Activated T-helper 9 cell treated with anti-CD3 and anti-CD28 coated beads, Interleukin-2, amount 50 U/mL, for 16 hours (primary cell): ENCODE measurements at regions not wholly inside any gene's neighbourhood (a gene's known extent, or its start where the extent isn't known, plus 50 kb on each side); places are given as distances from the start of the nearest gene placed in this dataset.
"Not testable (repeated sequence)": the region's sequence is repeated elsewhere in the genome, so short reads cannot be mapped to it uniquely, and the experiment has no call there.

ENCODE experiments used
- DNase-seq: peaks from one replicate; pipeline ENCODE4 v3.0.0-alpha.2; 2020; ENCODE audit warnings: low read depth

GRCh38 chr2:147603876-147604275 is 241.0 kb upstream of the ACVR2A start:
- no peak for DNase-seq

GRCh38 chr2:147603447-147603846 is 241.4 kb upstream of the ACVR2A start:
- no peak for DNase-seq

- no peak for DNase-seq
Observed at GRCh38 chr2:147600646-147601045, 244.2 kb upstream of the ACVR2A start.

- no peak for DNase-seq
Observed at GRCh38 chr2:147600223-147600622, 244.6 kb upstream of the ACVR2A start.

GRCh38 chr2:147595200-147595599 is 249.6 kb upstream of the ACVR2A start:
- DNase-seq: no peak

- no peak for DNase-seq
Observed at GRCh38 chr2:147594038-147594437, 250.8 kb upstream of the ACVR2A start.

- not testable (repeated sequence) for DNase-seq
Observed at GRCh38 chr2:147592784-147593183, 252.0 kb upstream of the ACVR2A start.

- no peak for DNase-seq
Observed at GRCh38 chr2:147589127-147589526, 255.7 kb upstream of the ACVR2A start.

- no peak for DNase-seq
Observed at GRCh38 chr2:147588191-147588590, 256.6 kb upstream of the ACVR2A start.

GRCh38 chr2:147578529-147578928 is 266.3 kb upstream of the ACVR2A start:
- no peak for DNase-seq

- no peak for DNase-seq
Observed at GRCh38 chr2:147577998-147578380, 266.8 kb upstream of the ACVR2A start.

- no peak for DNase-seq
Observed at GRCh38 chr2:147577323-147577997, 267.4 kb upstream of the ACVR2A start.

GRCh38 chr2:147575106-147575505 is 269.7 kb upstream of the ACVR2A start:
- no peak for DNase-seq

GRCh38 chr2:147572622-147573021 is 272.2 kb upstream of the ACVR2A start:
- DNase-seq: no peak

GRCh38 chr2:147569426-147569825 is 275.4 kb upstream of the ACVR2A start:
- no peak for DNase-seq

GRCh38 chr2:147568109-147568508 is 276.7 kb upstream of the ACVR2A start:
- DNase-seq: no peak

- no peak for DNase-seq
Observed at GRCh38 chr2:147567136-147567535, 277.7 kb upstream of the ACVR2A start.

- DNase-seq: no peak
Observed at GRCh38 chr2:147560810-147561535, 283.9 kb upstream of the ACVR2A start.

- no peak for DNase-seq
Observed at GRCh38 chr2:147559070-147559725, 285.6 kb upstream of the ACVR2A start.

- DNase-seq: no peak
Observed at GRCh38 chr2:147558620-147559019, 286.2 kb upstream of the ACVR2A start.

- DNase-seq: no peak
Observed at GRCh38 chr2:147554521-147555107, 290.2 kb upstream of the ACVR2A start.

- no peak for DNase-seq
Observed at GRCh38 chr2:147553775-147554271, 291.0 kb upstream of the ACVR2A start.
